Epidermal melanocyte (primary cell): ENCODE measurements at regions not wholly inside any gene's neighbourhood (a gene's known extent, or its start where the extent isn't known, plus 50 kb on each side); places are given as distances from the start of the nearest gene placed in this dataset.

Source experiments
- DNase-seq: peaks from one replicate; pipeline ENCODE4 v3.0.0; 2011; ENCODE audit warnings: low spot score; ENCODE audit not compliant: insufficient read length

DNA sequence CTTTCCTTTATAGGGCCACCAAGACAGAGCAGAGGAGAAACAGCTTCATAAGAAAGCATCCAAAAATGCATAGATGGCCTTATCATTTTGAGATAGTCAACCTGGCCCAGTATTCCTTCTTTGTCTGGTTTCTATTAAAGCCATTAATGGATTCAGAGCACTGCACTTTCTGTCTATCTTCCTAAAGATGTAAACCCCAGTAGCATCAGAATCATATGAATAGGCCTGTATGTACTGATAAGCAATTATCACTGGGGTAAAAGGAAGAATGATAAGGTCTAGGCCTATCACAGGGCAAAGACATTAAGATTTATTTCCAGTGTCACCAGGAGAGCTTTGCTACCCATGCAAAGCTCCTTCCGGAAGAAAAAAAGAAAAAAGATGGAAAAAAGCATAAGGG lies 432.5 kb upstream of the C9orf72 start:
- no peak for DNase-seq

DNA sequence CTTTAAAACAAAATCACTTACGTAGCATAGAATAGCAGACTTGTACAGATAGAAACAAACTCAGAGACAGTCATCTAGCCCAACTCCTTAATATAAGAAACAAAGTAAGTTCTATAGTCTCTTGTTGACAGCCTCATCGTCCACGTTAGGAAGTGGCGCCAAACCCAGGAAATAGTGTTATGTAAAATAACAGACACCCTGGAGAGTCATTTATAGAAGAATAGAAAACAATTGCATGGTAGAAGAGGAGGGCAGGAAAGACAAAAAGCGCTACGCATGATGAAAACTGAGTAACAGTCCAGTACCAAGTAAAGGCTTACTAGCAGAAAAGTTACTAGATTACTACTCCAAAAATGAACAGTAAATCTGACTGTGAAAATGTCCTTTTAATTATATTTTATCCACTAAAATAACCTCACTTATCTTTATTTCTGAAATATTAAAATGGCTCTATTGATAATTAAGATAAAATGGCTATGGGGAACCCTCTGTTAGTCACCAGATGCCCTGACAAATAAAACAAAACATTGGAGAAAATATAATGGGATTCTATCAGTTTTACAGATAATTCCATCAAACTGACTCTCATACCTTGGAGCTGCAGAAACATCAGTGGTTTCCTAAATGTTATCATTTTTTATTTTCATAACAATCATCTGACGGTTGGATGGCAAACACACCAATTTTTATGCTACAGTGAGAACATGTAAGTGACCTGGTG lies 434.0 kb upstream of the C9orf72 start:
- no peak for DNase-seq

DNA sequence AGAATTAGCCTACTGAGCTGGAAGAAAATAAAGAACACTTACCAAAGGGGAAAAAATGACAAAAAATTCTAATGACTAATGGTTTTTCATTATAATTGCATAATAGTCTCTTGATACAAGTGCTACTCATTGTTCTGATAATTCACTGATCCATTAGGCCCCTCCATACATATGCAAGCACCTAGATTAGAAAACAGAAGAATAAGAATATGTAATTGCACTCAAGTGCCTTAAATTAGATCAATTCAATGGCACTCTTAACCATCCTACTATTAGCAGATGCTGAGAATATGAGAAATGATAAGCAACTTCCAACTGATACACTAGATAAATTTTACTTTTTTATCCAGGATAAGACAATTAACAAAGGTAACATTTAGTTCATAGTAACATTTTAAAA lies 440.9 kb upstream of the C9orf72 start:
- no peak for DNase-seq

GRCh38 chr9:28024676-28025075 lies 451.4 kb upstream of the C9orf72 start:
- no peak for DNase-seq

DNA sequence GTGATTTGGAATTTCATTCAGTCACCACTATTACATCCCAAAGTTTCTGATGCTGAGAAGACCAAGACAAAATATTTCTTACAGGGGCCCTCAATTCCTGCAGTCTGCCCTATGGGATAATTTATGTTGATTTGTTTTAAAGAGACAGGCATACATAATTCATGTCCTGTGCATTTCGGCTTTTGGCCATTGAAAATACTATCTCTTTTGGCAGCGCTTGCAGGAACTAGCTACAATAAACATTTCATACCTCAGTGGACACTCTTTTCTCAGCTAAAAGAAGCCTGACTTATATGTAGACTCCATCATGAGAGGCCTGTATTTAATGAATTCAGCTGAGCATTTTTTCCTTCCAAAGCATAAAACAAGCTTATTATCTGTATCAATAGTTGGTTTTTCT lies 451.9 kb upstream of the C9orf72 start:
- no peak for DNase-seq

GRCh38 chr9:28031521-28032267 lies 458.4 kb upstream of the C9orf72 start:
- DNase-seq, result no peak

GRCh38 chr9:28032268-28032590 lies 458.9 kb upstream of the C9orf72 start:
- DNase-seq, result no peak

DNA sequence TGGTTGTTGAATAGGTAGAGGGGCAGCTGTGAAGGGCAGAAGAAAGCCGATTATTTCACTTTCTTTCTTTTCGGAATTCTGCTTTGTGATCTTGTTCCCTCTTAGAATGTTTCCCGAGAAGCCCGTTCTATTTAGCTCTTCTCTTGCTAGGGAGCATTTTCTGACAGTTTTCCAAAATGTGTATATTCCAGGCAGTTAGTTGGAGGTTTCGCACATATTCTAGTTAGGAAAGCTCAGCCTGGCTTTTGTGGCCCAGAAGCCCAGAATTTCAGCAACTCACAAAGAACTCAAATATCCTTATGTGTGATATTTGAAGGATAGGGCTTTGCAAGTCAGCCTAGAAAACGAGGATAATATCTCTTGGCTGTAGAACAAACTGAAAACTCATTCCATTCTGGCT lies 461.0 kb upstream of the C9orf72 start:
- no peak for DNase-seq

GRCh38 chr9:28037968-28038367 lies 464.7 kb upstream of the C9orf72 start:
- no peak for DNase-seq

DNA sequence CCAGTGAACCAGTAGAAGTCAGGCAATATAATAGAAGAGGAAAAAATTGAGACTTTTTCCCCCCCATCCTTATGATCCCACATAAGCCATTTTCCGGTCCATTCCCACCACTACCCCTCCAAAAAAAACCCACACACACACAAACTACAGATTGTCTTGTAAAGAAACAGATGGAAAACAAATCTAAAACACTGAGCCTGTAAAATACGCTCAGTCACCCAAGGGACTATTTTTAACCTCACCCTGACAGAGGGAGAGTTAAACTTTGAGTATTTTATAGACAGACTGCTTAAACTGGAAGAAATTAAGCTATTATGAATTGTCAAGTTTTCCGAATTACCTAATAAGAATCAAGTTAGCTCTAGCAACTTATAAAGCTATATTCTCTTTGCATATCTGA lies 471.8 kb upstream of the C9orf72 start:
- DNase-seq, result no peak

GRCh38 chr9:28050046-28050445 lies 476.8 kb upstream of the C9orf72 start:
- DNase-seq, result no peak

DNA sequence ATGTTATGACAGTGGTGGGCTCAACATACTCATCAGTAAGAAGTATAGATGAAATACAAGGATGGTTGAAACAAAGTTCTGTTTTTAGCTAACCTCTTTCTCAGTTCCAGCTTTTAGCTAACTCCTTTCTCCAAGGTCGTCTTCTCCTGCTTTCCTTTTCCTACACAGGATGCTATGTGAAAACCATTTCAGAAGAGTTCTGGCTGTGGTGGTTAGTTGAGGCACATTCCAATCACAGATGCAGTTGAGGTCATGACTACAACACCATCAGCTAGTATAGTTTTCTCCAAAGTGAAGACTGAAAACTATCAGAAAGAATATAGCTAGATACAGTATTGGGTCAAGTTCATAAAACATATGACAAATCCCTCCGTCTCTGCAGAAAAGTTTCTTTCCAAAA lies 477.7 kb upstream of the C9orf72 start:
- no peak for DNase-seq

GRCh38 chr9:28051559-28052503 lies 478.6 kb upstream of the C9orf72 start:
- DNase-seq, result no peak

- no peak for DNase-seq
Measured at GRCh38 chr9:28053096-28053777, 480.0 kb upstream of the C9orf72 start.

- no peak for DNase-seq
Measured at GRCh38 chr9:28056006-28056405, 482.7 kb upstream of the C9orf72 start.

DNA sequence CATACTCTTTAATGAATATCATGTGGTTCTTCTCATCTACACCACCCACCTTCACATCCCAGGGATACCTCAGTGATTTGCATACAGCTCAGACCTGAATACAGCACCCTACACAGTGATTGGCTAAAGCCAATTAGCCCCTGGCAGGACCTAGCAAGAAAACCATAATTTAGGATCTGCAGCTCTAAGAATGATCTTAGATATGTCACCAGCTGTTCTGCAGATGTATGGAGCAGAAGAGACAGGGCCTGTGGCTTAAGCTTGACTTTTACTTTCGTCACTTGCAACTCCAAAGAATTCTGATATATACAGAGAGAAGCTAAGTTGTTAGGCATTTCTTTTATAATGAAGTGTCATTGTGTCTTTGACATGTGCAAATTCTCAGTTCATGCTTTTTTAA lies 483.2 kb upstream of the C9orf72 start:
- DNase-seq, result no peak

- no peak for DNase-seq
Measured at GRCh38 chr9:28059192-28059591, 485.9 kb upstream of the C9orf72 start.

DNA sequence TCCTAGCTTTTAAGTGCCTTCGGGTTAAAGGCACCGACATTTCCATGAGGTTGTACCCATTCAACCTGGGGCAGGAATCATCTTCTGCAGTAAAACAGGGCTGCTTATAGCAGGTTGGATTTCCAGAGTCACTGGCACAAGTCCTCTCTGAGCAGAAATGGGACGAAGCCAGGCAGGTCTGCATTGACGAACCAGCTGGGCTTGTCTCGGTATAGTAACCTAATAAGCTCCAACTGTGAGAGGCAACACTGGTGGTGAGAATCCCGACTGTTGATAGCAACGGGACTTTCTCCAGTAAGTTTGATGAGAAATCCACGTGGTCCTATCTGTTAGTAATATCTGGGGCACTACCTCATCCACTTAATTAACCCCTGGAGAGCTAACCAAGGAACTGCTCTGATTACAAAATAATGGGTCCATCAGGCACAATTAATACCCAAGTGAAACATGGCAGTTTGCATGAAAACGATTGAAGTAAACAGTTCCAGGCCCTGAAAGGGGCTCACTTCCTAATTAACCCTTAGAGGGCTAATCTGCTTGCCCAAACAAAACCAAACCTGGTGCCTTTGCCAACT lies 491.0 kb upstream of the C9orf72 start:
- DNase-seq, result no peak

- DNase-seq, result peak; percentile 22
Measured at GRCh38 chr9:28073270-28073669, 500.0 kb upstream of the C9orf72 start.

GRCh38 chr9:28079677-28080076 lies 506.4 kb upstream of the C9orf72 start:
- no peak for DNase-seq

DNA sequence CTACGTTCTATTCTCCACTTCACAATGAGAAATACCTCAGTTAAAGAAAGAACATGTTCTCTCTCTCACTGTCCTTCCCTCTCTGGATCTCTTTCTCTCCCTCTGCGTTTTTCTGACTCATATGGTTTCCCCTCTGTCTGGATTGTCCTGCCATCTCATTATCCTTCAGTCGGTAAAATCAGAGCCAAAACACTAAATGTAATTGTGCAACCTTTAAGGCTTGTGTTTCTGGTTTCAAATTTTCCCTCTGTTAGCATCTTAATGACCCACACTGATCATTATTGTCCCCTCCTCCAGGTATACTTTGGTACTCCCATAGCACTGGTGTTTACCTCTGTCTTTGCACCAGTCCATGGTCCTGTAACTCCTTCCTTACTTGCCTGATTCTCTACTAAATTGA lies 509.4 kb upstream of the C9orf72 start:
- DNase-seq, result no peak
